HepG2 (cell line): ENCODE measurements at regions not wholly inside any gene's neighbourhood (a gene's known extent, or its start where the extent isn't known, plus 50 kb on each side); places are given as distances from the start of the nearest gene placed in this dataset.
A peak's percentile ranks its signal among the peaks of the same experiment; 100 is the strongest.

Source experiments
- DNMT3B ChIP-seq: conservative IDR thresholded peaks from 2 replicates; pipeline ENCODE4 v1.6.1; 2016; ENCODE audit warnings: missing biosample characterization, control low read depth
- FLYWCH1 ChIP-seq: sonication (generic); formaldehyde crosslinking; IDR thresholded peaks from 2 replicates; pipeline ENCODE4 v1.8.1; 2023; ENCODE audit warnings: mild to moderate bottlenecking, missing genetic modification reagents
- KDM6A ChIP-seq: IDR thresholded peaks from 2 replicates; pipeline ENCODE4 v1.6.1; 2016; ENCODE audit warnings: low read depth
- MIER3 ChIP-seq: IDR thresholded peaks from 2 replicates; pipeline ENCODE4 v1.6.1; 2016; ENCODE audit warnings: missing compliant biosample characterization, borderline replicate concordance
- NKX3-1 ChIP-seq: sonication (generic); formaldehyde crosslinking; IDR thresholded peaks from 2 replicates; pipeline ENCODE4 v1.5.0; 2020; ENCODE audit warnings: missing genetic modification reagents
- PAF1 ChIP-seq: IDR thresholded peaks from 2 replicates; pipeline ENCODE4 v1.6.1; 2016; ENCODE audit warnings: missing genetic modification reagents, missing compliant biosample characterization
- PATZ1 ChIP-seq: sonication (generic); formaldehyde crosslinking; IDR thresholded peaks from 2 replicates; pipeline ENCODE4 v1.4.0; 2020; ENCODE audit warnings: missing genetic modification reagents
- PHF8 ChIP-seq: sonication (generic); formaldehyde crosslinking; IDR thresholded peaks from 2 replicates; pipeline ENCODE4 v1.5.0; 2020; ENCODE audit warnings: missing genetic modification reagents
- PPARG ChIP-seq: conservative IDR thresholded peaks from 2 replicates; pipeline ENCODE4 v1.6.1; 2016; ENCODE audit warnings: missing biosample characterization, missing genetic modification reagents
- TFDP1 ChIP-seq: IDR thresholded peaks from 2 replicates; pipeline ENCODE4 v1.6.1; 2016; ENCODE audit warnings: missing compliant biosample characterization, missing genetic modification reagents, borderline replicate concordance
- THRA ChIP-seq: sonication (generic); formaldehyde crosslinking; IDR thresholded peaks from 2 replicates; pipeline ENCODE4 v1.4.0; 2020; ENCODE audit warnings: missing genetic modification reagents, borderline replicate concordance
- ZNF792 ChIP-seq: IDR thresholded peaks from 2 replicates; pipeline ENCODE4 v1.6.1; 2016
- TF ChIP-seq, protein P1 (sequence below): sonication (generic); formaldehyde crosslinking; IDR thresholded peaks from 2 replicates; pipeline ENCODE4 v1.4.0; 2020; ENCODE audit warnings: missing genetic modification reagents, borderline replicate concordance
- TF ChIP-seq, protein P2 (sequence below): sonication (generic); formaldehyde crosslinking; IDR thresholded peaks from 2 replicates; pipeline ENCODE4 v1.5.0; 2020; ENCODE audit warnings: mild to moderate bottlenecking, missing genetic modification reagents, moderate library complexity
- TF ChIP-seq, protein P3 (sequence below): sonication (generic); formaldehyde crosslinking; IDR thresholded peaks from 2 replicates; pipeline ENCODE4 v1.5.0; 2020; ENCODE audit warnings: missing genetic modification reagents

GRCh38 chr2:240255811-240256703 lies 115.6 kb upstream of the OTOS start (continued):
- TF ChIP-seq PHF8 (CRISPR knock-in tag): peak; percentile 21; the same call in 1 of the 2 replicates
- TF ChIP-seq MIER3 (CRISPR knock-in tag): peak; percentile 57; the same call in 1 of the 2 replicates
- TF ChIP-seq FLYWCH1 (CRISPR knock-in tag): 0 out of 2 replicates have a peak, but pooled peaks have one; percentile 27
- TF ChIP-seq, protein P1, sequence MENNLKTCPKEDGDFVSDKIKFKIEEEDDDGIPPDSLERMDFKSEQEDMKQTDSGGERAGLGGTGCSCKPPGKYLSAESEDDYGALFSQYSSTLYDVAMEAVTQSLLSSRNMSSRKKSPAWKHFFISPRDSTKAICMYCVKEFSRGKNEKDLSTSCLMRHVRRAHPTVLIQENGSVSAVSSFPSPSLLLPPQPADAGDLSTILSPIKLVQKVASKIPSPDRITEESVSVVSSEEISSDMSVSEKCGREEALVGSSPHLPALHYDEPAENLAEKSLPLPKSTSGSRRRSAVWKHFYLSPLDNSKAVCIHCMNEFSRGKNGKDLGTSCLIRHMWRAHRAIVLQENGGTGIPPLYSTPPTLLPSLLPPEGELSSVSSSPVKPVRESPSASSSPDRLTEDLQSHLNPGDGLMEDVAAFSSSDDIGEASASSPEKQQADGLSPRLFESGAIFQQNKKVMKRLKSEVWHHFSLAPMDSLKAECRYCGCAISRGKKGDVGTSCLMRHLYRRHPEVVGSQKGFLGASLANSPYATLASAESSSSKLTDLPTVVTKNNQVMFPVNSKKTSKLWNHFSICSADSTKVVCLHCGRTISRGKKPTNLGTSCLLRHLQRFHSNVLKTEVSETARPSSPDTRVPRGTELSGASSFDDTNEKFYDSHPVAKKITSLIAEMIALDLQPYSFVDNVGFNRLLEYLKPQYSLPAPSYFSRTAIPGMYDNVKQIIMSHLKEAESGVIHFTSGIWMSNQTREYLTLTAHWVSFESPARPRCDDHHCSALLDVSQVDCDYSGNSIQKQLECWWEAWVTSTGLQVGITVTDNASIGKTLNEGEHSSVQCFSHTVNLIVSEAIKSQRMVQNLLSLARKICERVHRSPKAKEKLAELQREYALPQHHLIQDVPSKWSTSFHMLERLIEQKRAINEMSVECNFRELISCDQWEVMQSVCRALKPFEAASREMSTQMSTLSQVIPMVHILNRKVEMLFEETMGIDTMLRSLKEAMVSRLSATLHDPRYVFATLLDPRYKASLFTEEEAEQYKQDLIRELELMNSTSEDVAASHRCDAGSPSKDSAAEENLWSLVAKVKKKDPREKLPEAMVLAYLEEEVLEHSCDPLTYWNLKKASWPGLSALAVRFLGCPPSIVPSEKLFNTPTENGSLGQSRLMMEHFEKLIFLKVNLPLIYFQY (CRISPR knock-in tag): peak; percentile 11; the same call in 1 of the 2 replicates
- TF ChIP-seq PATZ1 (CRISPR knock-in tag): peak; percentile 90
- peak; percentile 76 for TF ChIP-seq KDM6A
- no peak for TF ChIP-seq PAF1 (CRISPR knock-in tag)
- 0 out of 2 replicates have a peak, but pooled peaks have one; percentile 45 for TF ChIP-seq ZNF792
- TF ChIP-seq, protein P2, sequence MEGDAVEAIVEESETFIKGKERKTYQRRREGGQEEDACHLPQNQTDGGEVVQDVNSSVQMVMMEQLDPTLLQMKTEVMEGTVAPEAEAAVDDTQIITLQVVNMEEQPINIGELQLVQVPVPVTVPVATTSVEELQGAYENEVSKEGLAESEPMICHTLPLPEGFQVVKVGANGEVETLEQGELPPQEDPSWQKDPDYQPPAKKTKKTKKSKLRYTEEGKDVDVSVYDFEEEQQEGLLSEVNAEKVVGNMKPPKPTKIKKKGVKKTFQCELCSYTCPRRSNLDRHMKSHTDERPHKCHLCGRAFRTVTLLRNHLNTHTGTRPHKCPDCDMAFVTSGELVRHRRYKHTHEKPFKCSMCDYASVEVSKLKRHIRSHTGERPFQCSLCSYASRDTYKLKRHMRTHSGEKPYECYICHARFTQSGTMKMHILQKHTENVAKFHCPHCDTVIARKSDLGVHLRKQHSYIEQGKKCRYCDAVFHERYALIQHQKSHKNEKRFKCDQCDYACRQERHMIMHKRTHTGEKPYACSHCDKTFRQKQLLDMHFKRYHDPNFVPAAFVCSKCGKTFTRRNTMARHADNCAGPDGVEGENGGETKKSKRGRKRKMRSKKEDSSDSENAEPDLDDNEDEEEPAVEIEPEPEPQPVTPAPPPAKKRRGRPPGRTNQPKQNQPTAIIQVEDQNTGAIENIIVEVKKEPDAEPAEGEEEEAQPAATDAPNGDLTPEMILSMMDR: no peak
- TF ChIP-seq, protein P3, sequence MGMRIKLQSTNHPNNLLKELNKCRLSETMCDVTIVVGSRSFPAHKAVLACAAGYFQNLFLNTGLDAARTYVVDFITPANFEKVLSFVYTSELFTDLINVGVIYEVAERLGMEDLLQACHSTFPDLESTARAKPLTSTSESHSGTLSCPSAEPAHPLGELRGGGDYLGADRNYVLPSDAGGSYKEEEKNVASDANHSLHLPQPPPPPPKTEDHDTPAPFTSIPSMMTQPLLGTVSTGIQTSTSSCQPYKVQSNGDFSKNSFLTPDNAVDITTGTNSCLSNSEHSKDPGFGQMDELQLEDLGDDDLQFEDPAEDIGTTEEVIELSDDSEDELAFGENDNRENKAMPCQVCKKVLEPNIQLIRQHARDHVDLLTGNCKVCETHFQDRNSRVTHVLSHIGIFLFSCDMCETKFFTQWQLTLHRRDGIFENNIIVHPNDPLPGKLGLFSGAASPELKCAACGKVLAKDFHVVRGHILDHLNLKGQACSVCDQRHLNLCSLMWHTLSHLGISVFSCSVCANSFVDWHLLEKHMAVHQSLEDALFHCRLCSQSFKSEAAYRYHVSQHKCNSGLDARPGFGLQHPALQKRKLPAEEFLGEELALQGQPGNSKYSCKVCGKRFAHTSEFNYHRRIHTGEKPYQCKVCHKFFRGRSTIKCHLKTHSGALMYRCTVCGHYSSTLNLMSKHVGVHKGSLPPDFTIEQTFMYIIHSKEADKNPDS (CRISPR knock-in tag): no peak
- peak; percentile 80 for TF ChIP-seq NKX3-1 (CRISPR knock-in tag)
- no peak for TF ChIP-seq DNMT3B (CRISPR knock-in tag)
- TF ChIP-seq THRA (CRISPR knock-in tag): 0 out of 2 replicates have a peak, but pooled peaks have one; percentile 52
- peak; percentile 11; the same call in 1 of the 2 replicates for TF ChIP-seq TFDP1 (CRISPR knock-in tag)
- peak; percentile 50 for TF ChIP-seq PPARG (CRISPR knock-in tag)
